Spleen (tissue), 11 donors: ENCODE measurements at regions not wholly inside any gene's neighbourhood (a gene's known extent, or its start where the extent isn't known, plus 50 kb on each side); places are given as distances from the start of the nearest gene placed in this dataset.

Experiments used
- DNase-seq: peaks from one replicate; pipeline ENCODE4 v3.0.0-alpha.2; 2020
- H3K27ac ChIP-seq, 8 donors: fragments of 200-600 bp; sonication (generic) in 7 of 8; 1 replicate in 4 of 8; 2 replicates in 4 of 8; pipeline versions ENCODE4 v1.5.0 to v1.8.0; 2016 to 2021; ENCODE audit warnings: inconsistent platforms in 4 of 8, mild to moderate bottlenecking in 4 of 8, moderate library complexity in 1 of 8
- H3K27me3 ChIP-seq, 7 donors: fragments of 200-600 bp; sonication (generic) in 6 of 7; replicated peaks in 1 of 7; 1 replicate in 4 of 7; 2 replicates in 3 of 7; pipeline versions ENCODE4 v1.5.0 to v1.8.0; 2016 to 2021; ENCODE audit warnings: inconsistent platforms in 3 of 7, mild to moderate bottlenecking in 1 of 7
- H3K36me3 ChIP-seq, 6 donors: fragments of 200-600 bp; sonication (generic) in 5 of 6; 1 replicate in 4 of 6; 2 replicates in 2 of 6; pipeline versions ENCODE4 v1.5.0 to v1.8.0; 2016 to 2021; ENCODE audit warnings: inconsistent platforms in 2 of 6
- H3K4me1 ChIP-seq, 6 donors: fragments of 200-600 bp; sonication (generic) in 5 of 6; 1 replicate in 3 of 6; 2 replicates in 3 of 6; pipeline versions ENCODE4 v1.5.0 to v1.8.0; 2016 to 2021; ENCODE audit warnings: inconsistent platforms in 3 of 6
- H3K4me3 ChIP-seq, 8 donors: fragments of 200-600 bp; sonication (generic) in 7 of 8; 1 replicate in 4 of 8; 2 replicates in 4 of 8; pipeline versions ENCODE4 v1.5.0 to v1.8.0; 2016 to 2021; ENCODE audit warnings: inconsistent platforms in 4 of 8, mild to moderate bottlenecking in 4 of 8, moderate library complexity in 2 of 8
- H3K9me3 ChIP-seq, 8 donors: fragments of 200-600 bp; sonication (generic) in 7 of 8; 1 replicate in 4 of 8; 2 replicates in 4 of 8; pipeline versions ENCODE4 v1.5.0 to v1.8.0; 2016 to 2021; ENCODE audit warnings: inconsistent platforms in 4 of 8
- CTCF ChIP-seq, 11 experiments: fragments of 200-600 bp in 7 of 11; fragments of 450-650 bp in 4 of 11; sonication (generic) in 4 of 11; IDR thresholded peaks in 8 of 11; conservative IDR thresholded peaks in 3 of 11; 1 replicate in 7 of 11; 2 replicates in 4 of 11; pipeline versions ENCODE4 v1.4.0 to v1.8.0; 2016 to 2021; ENCODE audit warnings: antibody characterized with exemption in 11 of 11, inconsistent platforms in 4 of 11, mild to moderate bottlenecking in 1 of 11
- POLR2A ChIP-seq, 3 donors: fragments of 450-650 bp; IDR thresholded peaks; one replicate each; pipeline ENCODE4 v1.5.1; 2017; ENCODE audit warnings: antibody characterized with exemption in 3 of 3, mild to moderate bottlenecking in 1 of 3
- POLR2AphosphoS5 ChIP-seq, 3 donors: sonication (generic); formaldehyde crosslinking; IDR thresholded peaks; one replicate each; pipeline ENCODE4 v1.5.1; 2017; ENCODE audit warnings: antibody characterized with exemption in 3 of 3
- WGBS, 5 donors: extraction: QIAGEN DNeasy Blood & Tissue Kit in 3 of 5; methylation state at CpG; one replicate each; pipeline versions ENCODE4 v1.1.5 to v1.1.7; 2013 to 2018; 5-methylcytosine and 5-hydroxymethylcytosine counted together
- intact Hi-C: fragments of 100-400 bp; cut with DNase I; formaldehyde crosslinking; loops from one replicate; pipeline ENCODE4 v1.15.0; 2023; ENCODE audit warnings: low total_unique reads
- donor health status: healthy with polysubstance abuse.
- donor health status: DM: no; HTN: no; CAD: no; lungs with moderate emphysema.
- donor health status: DM: no; HTN: no; CAD: no.
- donor health status: Bipolar disorder and iron deficiency.
- donor health status: healthy.
- donor health status: DM: no; HTN: no; CAD: no.
- donor health status: DM: yes; HTN: yes; CAD: no.

- intact Hi-C loops: no loop called here
- no peaks in the 10 kb centered on the region for H3K4me1 ChIP-seq
- WGBS, 5 donors: 66 to 83% (median 72%) methylated on average over 2 of the region's 2 CpGs
- H3K9me3 ChIP-seq: no peaks in the 10 kb centered on the region
- no peak overlapping the region for H3K4me3 ChIP-seq
- no peaks in the 10 kb centered on the region for H3K27me3 ChIP-seq
- no peak for DNase-seq
- TF ChIP-seq CTCF (IDR thresholded peaks at IDR 0.05 in 8 of 11, conservative IDR thresholded peaks at IDR 0.05 in 3 of 11) (no peak), POLR2A (IDR thresholded peaks at IDR 0.05) (no peak)
- H3K27ac ChIP-seq: no peak overlapping the region
- H3K36me3 ChIP-seq: no peaks in the 10 kb centered on the region
These were observed 1600.0 kb upstream of the ACVR2A start for GRCh38 chr2:146244830-146245229.

- 58 to 78% (median 71%) methylated on average over 2 of the region's 2 CpGs for WGBS, 5 donors
- intact Hi-C loops: no loop called here
- no peaks in the 10 kb centered on the region for H3K27me3 ChIP-seq
- no peak for DNase-seq
- no peak overlapping the region for H3K4me3 ChIP-seq
- TF ChIP-seq CTCF (IDR thresholded peaks at IDR 0.05 in 8 of 11, conservative IDR thresholded peaks at IDR 0.05 in 3 of 11): no peak
- TF ChIP-seq POLR2A (IDR thresholded peaks at IDR 0.05): no peak
- no peak for TF ChIP-seq POLR2AphosphoS5 (IDR thresholded peaks at IDR 0.05)
- H3K4me1 ChIP-seq: no peaks in the 10 kb centered on the region
- H3K9me3 ChIP-seq: no peaks in the 10 kb centered on the region
- no peaks in the 10 kb centered on the region for H3K36me3 ChIP-seq
- H3K27ac ChIP-seq: no peak overlapping the region
These were observed 1600.7 kb upstream of the ACVR2A start for GRCh38 chr2:146244131-146244530.

GRCh38 chr2:146241023-146241422 is 1603.8 kb upstream of the ACVR2A start:
- no peaks in the 10 kb centered on the region for H3K4me1 ChIP-seq
- no peak for TF ChIP-seq POLR2A (IDR thresholded peaks at IDR 0.05)
- TF ChIP-seq POLR2AphosphoS5 (IDR thresholded peaks at IDR 0.05): no peak
- no peak for TF ChIP-seq CTCF (IDR thresholded peaks at IDR 0.05 in 8 of 11, conservative IDR thresholded peaks at IDR 0.05 in 3 of 11)
- H3K27ac ChIP-seq: no peak overlapping the region
- intact Hi-C loops: no loop called here
- no peaks in the 10 kb centered on the region for H3K27me3 ChIP-seq
- 10 to 39% (median 22%) methylated on average over 1 of the region's 1 CpG for WGBS, 5 donors
- H3K36me3 ChIP-seq: no peaks in the 10 kb centered on the region
- H3K4me3 ChIP-seq: no peak overlapping the region
- no peak for DNase-seq
- no peaks in the 10 kb centered on the region for H3K9me3 ChIP-seq

- TF ChIP-seq POLR2A (IDR thresholded peaks at IDR 0.05) (no peak), POLR2AphosphoS5 (IDR thresholded peaks at IDR 0.05) (no peak), CTCF (IDR thresholded peaks at IDR 0.05 in 8 of 11, conservative IDR thresholded peaks at IDR 0.05 in 3 of 11) (no peak)
- Histone ChIP-seq H3K27me3 (no peaks in the 10 kb centered on the region), H3K27ac (no peak overlapping the region), H3K4me1 (no peaks in the 10 kb centered on the region), H3K4me3 (no peak overlapping the region), H3K36me3 (no peaks in the 10 kb centered on the region), H3K9me3 (no peaks in the 10 kb centered on the region)
- intact Hi-C loops: no loop called here
- DNase-seq: no peak
- WGBS, 5 donors: 75 to 82% (median 79%) methylated on average over 2 of the region's 2 CpGs
These were observed 1604.4 kb upstream of the ACVR2A start for GRCh38 chr2:146240391-146240790.
